Activated CD4-positive, alpha-beta T cell treated with anti-CD3 and anti-CD28 coated beads for 24 hours (primary cell): ENCODE measurements at regions not wholly inside any gene's neighbourhood (a gene's known extent, or its start where the extent isn't known, plus 50 kb on each side); places are given as distances from the start of the nearest gene placed in this dataset.

Experiments used
- DNase-seq, 2 donors: peaks; one replicate each; pipeline ENCODE4 v3.0.0-alpha.2; 2020; ENCODE audit warnings: low read depth in 2 of 2

- DNase-seq, result no peak
These were observed 416.2 kb upstream of the CDH4 start for GRCh38 chr20:60835876-60836275.

- no peak for DNase-seq
These were observed 414.8 kb upstream of the CDH4 start for GRCh38 chr20:60837173-60837770.

GRCh38 chr20:60838297-60838696, 413.8 kb upstream of the CDH4 start:
- DNase-seq, result no peak

- DNase-seq, result no peak
These were observed 411.1 kb upstream of the CDH4 start for GRCh38 chr20:60840971-60841370.

GRCh38 chr20:60845146-60845545, 406.9 kb upstream of the CDH4 start:
- no peak for DNase-seq

- DNase-seq, result no peak
These were observed 400.0 kb upstream of the CDH4 start for GRCh38 chr20:60851826-60852704.

GRCh38 chr20:60857708-60858107, 394.4 kb upstream of the CDH4 start:
- no peak for DNase-seq

- DNase-seq, result no peak
These were observed 389.5 kb upstream of the CDH4 start for GRCh38 chr20:60862601-60863000.

- no peak for DNase-seq
These were observed 388.5 kb upstream of the CDH4 start for GRCh38 chr20:60863548-60863947.

- no peak for DNase-seq
These were observed 384.5 kb upstream of the CDH4 start for GRCh38 chr20:60867589-60867988.

- no peak for DNase-seq
These were observed 383.7 kb upstream of the CDH4 start for GRCh38 chr20:60868316-60868891.

- DNase-seq, result no peak
These were observed 383.0 kb upstream of the CDH4 start for GRCh38 chr20:60869087-60869486.

- DNase-seq, result no peak
These were observed 382.4 kb upstream of the CDH4 start for GRCh38 chr20:60869625-60870024.

GRCh38 chr20:60870040-60870439, 382.0 kb upstream of the CDH4 start:
- no peak for DNase-seq

GRCh38 chr20:60872224-60872623, 379.8 kb upstream of the CDH4 start:
- no peak for DNase-seq

- no peak for DNase-seq
These were observed 374.8 kb upstream of the CDH4 start for GRCh38 chr20:60877071-60877857.

- no peak for DNase-seq
These were observed 369.2 kb upstream of the CDH4 start for GRCh38 chr20:60882836-60883235.

GRCh38 chr20:60883496-60883895, 368.6 kb upstream of the CDH4 start:
- no peak for DNase-seq

- DNase-seq, result no peak
These were observed 367.8 kb upstream of the CDH4 start for GRCh38 chr20:60884277-60884676.

GRCh38 chr20:60888771-60889170, 363.3 kb upstream of the CDH4 start:
- no peak for DNase-seq

GRCh38 chr20:60892095-60892813, 359.8 kb upstream of the CDH4 start:
- DNase-seq, result no peak

GRCh38 chr20:60894091-60894490, 358.0 kb upstream of the CDH4 start:
- DNase-seq, result no peak
